ENCODE measurements at regions not wholly inside any gene's neighbourhood (a gene's known extent, or its start where the extent isn't known, plus 50 kb on each side); places are given as distances from the start of the nearest gene placed in this dataset.
A peak's percentile ranks its signal among the peaks of the same experiment; 100 is the strongest.

- Mint-ChIP-seq H3K4me1 (no peaks in the 10 kb centered on the region), H3K4me3 (no peak overlapping the region), H3K36me3 (peaks cover 9 to 17% of the 10 kb centered on the region in 2 donors), H3K9me3 (peaks cover 8 to 30% (median 14%) of the 10 kb centered on the region in 7 donors), H3K27me3 (no peaks in the 10 kb centered on the region), H3K27ac (no peak overlapping the region)
- ATAC-seq (ENCODE audit: low read depth in 2 of 2) (no peak), DNase-seq (no peak)
Measured at GRCh38 chrX:6660567-6661264, 125.8 kb upstream of the VCX3A start.

GRCh38 chrX:6645216-6645615, 110.3 kb upstream of the VCX3A start:
- H3K9me3 Mint-ChIP-seq: peaks cover 0 to 26% (median 13%) of the 10 kb centered on the region in 7 donors
- H3K27me3 Mint-ChIP-seq: no peaks in the 10 kb centered on the region
- H3K27ac Mint-ChIP-seq: no peak overlapping the region
- DNase-seq: no peak
- no peak overlapping the region for H3K4me3 Mint-ChIP-seq
- H3K4me1 Mint-ChIP-seq: no peaks in the 10 kb centered on the region
- ATAC-seq (ENCODE audit: low read depth in 2 of 2): no peak
- peaks cover 6 to 8% of the 10 kb centered on the region in 2 donors for H3K36me3 Mint-ChIP-seq

- no peak overlapping the region for H3K27ac Mint-ChIP-seq
- no peak for DNase-seq
Measured at GRCh38 chrX:6644411-6644810, 109.5 kb upstream of the VCX3A start.

GRCh38 chrX:6640727-6641126, 105.8 kb upstream of the VCX3A start:
- peaks cover 6 to 8% of the 10 kb centered on the region in 2 donors for H3K36me3 Mint-ChIP-seq
- no peak overlapping the region for H3K27ac Mint-ChIP-seq
- H3K9me3 Mint-ChIP-seq: peaks cover 3 to 27% (median 14%) of the 10 kb centered on the region in 7 donors
- ATAC-seq (ENCODE audit: low read depth in 2 of 2): no peak
- H3K4me3 Mint-ChIP-seq: no peak overlapping the region
- no peaks in the 10 kb centered on the region for H3K4me1 Mint-ChIP-seq
- H3K27me3 Mint-ChIP-seq: no peaks in the 10 kb centered on the region
- no peak for DNase-seq

More at GRCh38 chrX:6644411-6644810, 109.5 kb upstream of the VCX3A start:
- H3K9me3 Mint-ChIP-seq: peaks cover 0 to 26% (median 12%) of the 10 kb centered on the region in 7 donors
- no peaks in the 10 kb centered on the region for H3K27me3 Mint-ChIP-seq
- peak overlapping the region in 1 of 8 donors; percentile 36 for H3K4me3 Mint-ChIP-seq
- no peak for ATAC-seq (ENCODE audit: low read depth in 2 of 2)
- H3K4me1 Mint-ChIP-seq: no peaks in the 10 kb centered on the region
- H3K36me3 Mint-ChIP-seq: peaks cover 6 to 8% of the 10 kb centered on the region in 2 donors

GRCh38 chrX:6614506-6614905, 79.6 kb upstream of the VCX3A start:
- H3K27me3 Mint-ChIP-seq: no peaks in the 10 kb centered on the region
- DNase-seq (no peak), ATAC-seq (ENCODE audit: low read depth in 2 of 2) (no peak)
- no peak overlapping the region for H3K27ac Mint-ChIP-seq
- H3K4me3 Mint-ChIP-seq: no peak overlapping the region
- H3K4me1 Mint-ChIP-seq: no peaks in the 10 kb centered on the region
- peaks cover 5 to 20% (median 8%) of the 10 kb centered on the region in 7 donors for H3K9me3 Mint-ChIP-seq
- peaks cover 7 to 9% of the 10 kb centered on the region in 2 donors for H3K36me3 Mint-ChIP-seq

- no peak overlapping the region for H3K27ac Mint-ChIP-seq
- no peak for DNase-seq
- H3K27me3 Mint-ChIP-seq: peaks cover 0 to 8% (median 6%) of the 10 kb centered on the region in 3 donors
- H3K36me3 Mint-ChIP-seq: no peaks in the 10 kb centered on the region
- H3K4me1 Mint-ChIP-seq: no peaks in the 10 kb centered on the region
- no peak for ATAC-seq (ENCODE audit: low read depth in 2 of 2)
- H3K4me3 Mint-ChIP-seq: no peak overlapping the region
- H3K9me3 Mint-ChIP-seq: peaks cover 0 to 32% (median 10%) of the 10 kb centered on the region in 7 donors
Measured at GRCh38 chrX:6599230-6599860, 64.4 kb upstream of the VCX3A start.

All from naive B cell (primary cell).